Stimulated activated naive CD8-positive, alpha-beta T cell treated with anti-CD3 and anti-CD28 coated beads, Interleukin-15, Interleukin-2, amounts not matched to agents 100 ng/mL and 50 ng/mL, for 24 hours (primary cell): ENCODE measurements at regions not wholly inside any gene's neighbourhood (a gene's known extent, or its start where the extent isn't known, plus 50 kb on each side); places are given as distances from the start of the nearest gene placed in this dataset.

ENCODE experiments used
- H3K27ac Mint-ChIP-seq: one replicate; pipeline ENCODE4 v1.8.0; 2021; ENCODE audit warnings: mild to moderate bottlenecking, mixed read lengths
- H3K27me3 Mint-ChIP-seq: one replicate; pipeline ENCODE4 v1.8.0; 2021; ENCODE audit warnings: mixed read lengths
- H3K36me3 Mint-ChIP-seq: one replicate; pipeline ENCODE4 v1.8.0; 2021; ENCODE audit warnings: low read depth, mixed read lengths
- H3K4me1 Mint-ChIP-seq: one replicate; pipeline ENCODE4 v1.8.0; 2021; ENCODE audit warnings: low read depth, mixed read lengths
- H3K4me3 Mint-ChIP-seq: one replicate; pipeline ENCODE4 v1.8.0; 2021; ENCODE audit warnings: mild to moderate bottlenecking, mixed read lengths
- H3K9me3 Mint-ChIP-seq: one replicate; pipeline ENCODE4 v1.8.0; 2021; ENCODE audit warnings: mixed read lengths

DNA sequence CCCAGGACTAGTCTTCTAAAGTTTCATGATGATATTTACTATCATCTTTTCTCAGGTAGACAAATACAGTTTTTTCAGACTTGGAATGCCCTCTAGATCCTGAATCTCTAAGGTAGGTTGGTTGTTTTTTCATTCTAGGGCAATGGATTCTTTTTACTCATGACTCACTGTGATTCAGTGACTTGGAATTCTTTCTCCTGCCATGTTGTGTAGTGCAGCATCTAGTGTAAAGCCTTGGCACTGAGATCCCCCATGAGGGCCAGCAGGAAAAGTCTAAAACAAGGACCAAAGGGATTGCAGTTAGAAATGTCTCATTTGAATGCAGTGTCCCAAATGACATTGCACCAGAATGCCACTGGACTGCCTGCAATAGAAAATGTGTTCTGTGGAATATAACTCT, 430.4 kb downstream of the NEBL start:
- H3K9me3 Mint-ChIP-seq: no peaks in the 10 kb centered on the region
- H3K36me3 Mint-ChIP-seq: no peaks in the 10 kb centered on the region
- no peak overlapping the region for H3K27ac Mint-ChIP-seq
- no peaks in the 10 kb centered on the region for H3K4me1 Mint-ChIP-seq
- no peaks in the 10 kb centered on the region for H3K27me3 Mint-ChIP-seq
- H3K4me3 Mint-ChIP-seq: no peak overlapping the region

DNA sequence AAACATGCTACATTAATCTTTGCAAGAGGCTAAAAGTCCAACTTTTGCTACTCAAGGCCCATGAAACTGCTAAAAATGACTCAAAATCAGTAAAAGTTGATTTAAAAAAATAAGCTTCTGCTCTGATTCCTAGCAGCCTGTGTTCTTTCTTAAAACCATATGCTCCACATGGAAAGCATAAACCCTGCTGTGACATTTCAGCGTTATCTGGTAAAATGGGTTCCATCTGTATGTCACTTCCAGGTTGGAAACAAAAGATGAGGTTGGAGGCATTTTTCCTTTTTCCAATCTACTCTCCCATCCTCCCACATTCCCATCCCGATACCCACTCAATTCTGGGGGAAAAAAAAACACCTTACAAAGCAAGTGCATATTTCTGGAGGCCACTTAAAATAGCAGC, 439.5 kb downstream of the NEBL start:
- Mint-ChIP-seq H3K36me3 (no peaks in the 10 kb centered on the region), H3K4me1 (no peaks in the 10 kb centered on the region), H3K27me3 (no peaks in the 10 kb centered on the region), H3K9me3 (peaks cover 3% of the 10 kb centered on the region), H3K4me3 (no peak overlapping the region), H3K27ac (no peak overlapping the region)

DNA sequence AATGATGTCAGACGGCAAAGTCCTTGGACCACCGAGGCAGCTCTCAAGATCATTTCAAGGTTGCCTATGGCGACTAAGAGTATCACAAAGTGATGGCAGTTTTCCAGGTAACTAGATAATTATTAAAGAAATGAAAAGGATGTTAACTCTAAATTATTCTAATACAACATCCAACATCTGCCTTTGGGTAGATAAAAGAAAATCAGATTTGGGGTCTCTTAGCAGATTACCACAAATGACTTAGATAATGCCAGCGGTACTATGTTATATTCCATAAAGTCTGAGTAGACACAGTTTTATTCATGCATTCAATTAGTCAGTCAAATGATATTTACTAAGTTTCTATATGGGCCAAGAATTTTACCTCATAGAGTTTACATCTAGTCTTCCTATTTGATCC, 441.3 kb downstream of the NEBL start:
- Mint-ChIP-seq H3K36me3 (no peaks in the 10 kb centered on the region), H3K27me3 (no peaks in the 10 kb centered on the region), H3K9me3 (peaks cover under 1% of the 10 kb centered on the region), H3K4me1 (no peaks in the 10 kb centered on the region), H3K4me3 (no peak overlapping the region), H3K27ac (no peak overlapping the region)

DNA sequence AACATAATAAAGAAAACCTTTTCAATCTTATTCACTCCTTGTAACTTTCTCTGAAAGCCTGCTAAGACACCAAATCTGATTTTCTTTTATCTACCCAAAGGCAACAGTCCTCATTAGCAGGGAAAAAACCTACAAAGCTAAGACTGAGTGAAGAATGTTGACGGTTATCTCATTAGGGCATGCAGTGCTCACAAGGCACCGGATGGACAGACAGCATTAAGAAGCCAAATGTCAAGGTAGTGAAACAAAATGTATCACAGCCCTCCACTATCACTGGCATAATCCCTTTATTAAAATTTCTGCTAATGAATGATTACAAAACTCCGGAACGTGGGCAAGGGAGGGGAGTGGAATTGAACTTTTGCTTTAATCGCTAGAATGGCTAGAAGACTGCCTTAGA, 442.8 kb downstream of the NEBL start:
- Mint-ChIP-seq H3K27me3 (no peaks in the 10 kb centered on the region), H3K27ac (no peak overlapping the region), H3K4me3 (no peak overlapping the region), H3K9me3 (peaks cover 6% of the 10 kb centered on the region), H3K4me1 (no peaks in the 10 kb centered on the region), H3K36me3 (no peaks in the 10 kb centered on the region)

DNA sequence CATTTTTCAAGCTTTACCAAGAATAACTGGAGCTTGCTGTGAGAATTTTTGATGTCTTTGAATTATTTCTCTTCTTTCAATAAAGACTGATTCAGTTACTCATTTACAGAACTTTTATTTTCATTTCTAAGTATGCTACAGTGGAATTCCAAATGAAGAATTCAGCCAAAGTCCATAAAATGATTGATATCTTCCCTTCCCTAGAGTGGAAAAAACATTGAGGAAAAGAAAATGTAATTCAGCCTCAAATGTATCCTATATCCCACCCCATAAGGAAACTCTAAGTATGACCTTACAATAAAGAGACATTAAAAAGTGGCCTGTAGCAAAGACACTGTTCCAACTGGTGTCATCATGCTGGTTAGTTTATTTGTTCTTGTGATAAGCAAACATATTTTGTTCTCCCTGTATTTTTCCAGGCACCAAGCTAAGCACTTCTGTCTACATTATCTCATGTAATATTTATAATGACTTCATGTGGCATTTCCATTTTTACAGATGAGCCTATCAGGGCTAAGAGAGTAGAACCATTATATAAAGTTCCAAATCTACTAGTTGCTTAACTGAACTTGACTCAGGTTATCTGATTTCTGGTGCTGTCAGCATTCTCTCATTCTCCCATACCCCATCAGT, 450.4 kb downstream of the NEBL start:
- Mint-ChIP-seq H3K4me3 (no peak overlapping the region), H3K27ac (no peak overlapping the region), H3K9me3 (peaks cover 11% of the 10 kb centered on the region), H3K36me3 (no peaks in the 10 kb centered on the region), H3K27me3 (no peaks in the 10 kb centered on the region), H3K4me1 (no peaks in the 10 kb centered on the region)

DNA sequence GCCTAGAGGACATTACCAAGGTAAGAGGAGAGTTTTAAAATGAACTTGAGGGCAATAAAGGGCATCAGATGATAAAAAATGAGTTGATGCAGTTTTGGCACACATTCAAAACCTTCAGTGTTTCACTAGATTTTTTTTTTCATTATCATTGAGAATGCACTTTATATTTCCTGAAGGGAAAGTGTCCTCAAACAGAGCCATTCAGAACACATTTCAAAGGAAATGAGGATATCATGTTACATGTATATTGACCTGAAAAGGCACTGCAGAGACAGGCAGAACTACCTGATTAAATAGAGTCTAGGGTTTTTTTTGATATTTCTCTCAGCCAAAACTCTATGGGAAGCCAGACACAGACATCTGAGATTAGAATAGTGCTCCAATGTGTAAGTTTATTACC, 454.0 kb downstream of the NEBL start:
- Mint-ChIP-seq H3K36me3 (no peaks in the 10 kb centered on the region), H3K9me3 (peaks cover 25% of the 10 kb centered on the region), H3K4me3 (no peak overlapping the region), H3K4me1 (no peaks in the 10 kb centered on the region), H3K27ac (no peak overlapping the region), H3K27me3 (no peaks in the 10 kb centered on the region)

DNA sequence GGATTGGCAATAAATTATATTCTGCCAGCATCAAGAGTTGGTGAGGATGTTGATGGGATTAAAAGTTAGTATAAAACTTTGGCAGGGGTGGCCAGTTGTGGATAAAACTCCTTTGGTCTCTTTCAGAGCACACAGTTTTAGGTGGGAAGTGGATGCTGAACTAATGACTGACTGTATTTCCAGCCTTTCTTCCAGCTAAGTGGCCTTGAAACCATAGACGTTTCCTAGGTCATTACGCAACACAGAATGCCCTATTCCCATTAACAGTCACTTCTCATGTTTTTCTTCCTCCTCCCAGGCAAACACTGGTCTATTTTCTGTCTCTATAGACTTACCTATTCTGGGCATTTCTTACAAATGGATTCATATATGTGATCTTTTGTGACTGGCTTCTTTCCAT, 467.4 kb downstream of the NEBL start:
- peaks cover 14% of the 10 kb centered on the region for H3K9me3 Mint-ChIP-seq
- H3K27ac Mint-ChIP-seq: no peak overlapping the region
- H3K4me1 Mint-ChIP-seq: no peaks in the 10 kb centered on the region
- no peaks in the 10 kb centered on the region for H3K36me3 Mint-ChIP-seq
- H3K4me3 Mint-ChIP-seq: no peak overlapping the region
- H3K27me3 Mint-ChIP-seq: no peaks in the 10 kb centered on the region

DNA sequence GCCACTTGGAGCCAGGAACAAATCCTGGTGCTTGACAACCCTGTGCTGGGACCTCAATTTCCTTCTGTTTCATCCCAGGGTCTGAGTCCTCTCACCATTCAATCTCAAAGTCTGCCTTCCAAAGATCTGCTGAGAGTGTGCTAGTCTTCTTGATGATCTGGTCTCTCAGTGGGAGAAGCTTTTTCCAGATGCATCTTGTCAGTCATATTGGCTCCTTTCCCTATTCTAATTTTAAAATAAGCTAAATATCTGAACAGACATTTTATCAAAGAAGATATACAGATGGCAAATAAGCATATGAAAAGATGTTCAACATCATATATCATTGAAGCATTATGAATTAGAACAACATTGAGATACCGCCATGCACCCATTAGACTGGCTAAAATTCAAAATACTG, 469.3 kb downstream of the NEBL start:
- H3K4me3 Mint-ChIP-seq: no peak overlapping the region
- H3K4me1 Mint-ChIP-seq: no peaks in the 10 kb centered on the region
- peaks cover 24% of the 10 kb centered on the region for H3K9me3 Mint-ChIP-seq
- no peak overlapping the region for H3K27ac Mint-ChIP-seq
- no peaks in the 10 kb centered on the region for H3K27me3 Mint-ChIP-seq
- H3K36me3 Mint-ChIP-seq: no peaks in the 10 kb centered on the region

DNA sequence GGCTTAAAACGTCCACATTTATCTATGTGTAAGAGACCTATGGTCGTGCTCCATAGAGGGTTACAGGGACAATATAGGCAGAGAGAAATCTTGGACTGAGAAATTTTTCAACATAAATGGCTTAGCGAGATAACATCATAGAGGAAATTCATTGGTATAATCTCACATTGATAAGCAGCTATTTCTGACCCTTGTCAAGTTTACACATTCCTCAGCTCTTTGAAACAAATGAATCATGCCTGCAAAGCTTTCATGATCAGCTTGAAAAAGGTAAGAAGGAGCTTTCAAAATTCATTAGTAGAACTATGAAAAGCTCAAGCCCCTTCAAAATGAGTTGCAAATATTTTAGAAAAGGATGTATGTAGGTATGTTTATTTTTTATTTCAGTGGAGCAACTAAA, 478.8 kb downstream of the NEBL start:
- H3K36me3 Mint-ChIP-seq: no peaks in the 10 kb centered on the region
- peaks cover 3% of the 10 kb centered on the region for H3K9me3 Mint-ChIP-seq
- no peaks in the 10 kb centered on the region for H3K4me1 Mint-ChIP-seq
- no peak overlapping the region for H3K4me3 Mint-ChIP-seq
- H3K27me3 Mint-ChIP-seq: no peaks in the 10 kb centered on the region
- no peak overlapping the region for H3K27ac Mint-ChIP-seq

DNA sequence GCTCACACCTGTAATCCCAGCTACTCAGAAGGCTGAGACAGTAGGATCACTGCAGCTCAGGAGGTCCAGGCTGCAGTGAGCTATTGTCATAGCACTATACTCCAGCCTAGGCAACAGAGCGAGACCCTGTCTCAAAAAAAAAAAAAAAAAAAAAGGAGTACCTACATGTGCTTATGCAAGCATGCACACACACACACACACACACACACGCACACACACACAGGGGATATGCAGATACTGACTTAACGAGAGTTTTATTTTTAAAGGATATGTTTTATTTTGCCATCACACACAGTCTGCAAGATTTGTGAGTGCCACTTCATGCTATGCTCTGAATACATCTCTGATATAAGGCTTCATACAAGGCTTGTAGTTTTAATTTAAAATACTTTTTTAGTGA, 479.3 kb downstream of the NEBL start:
- Mint-ChIP-seq H3K4me1 (no peaks in the 10 kb centered on the region), H3K27ac (no peak overlapping the region), H3K36me3 (no peaks in the 10 kb centered on the region), H3K9me3 (peaks cover 3% of the 10 kb centered on the region), H3K27me3 (no peaks in the 10 kb centered on the region), H3K4me3 (no peak overlapping the region)

DNA sequence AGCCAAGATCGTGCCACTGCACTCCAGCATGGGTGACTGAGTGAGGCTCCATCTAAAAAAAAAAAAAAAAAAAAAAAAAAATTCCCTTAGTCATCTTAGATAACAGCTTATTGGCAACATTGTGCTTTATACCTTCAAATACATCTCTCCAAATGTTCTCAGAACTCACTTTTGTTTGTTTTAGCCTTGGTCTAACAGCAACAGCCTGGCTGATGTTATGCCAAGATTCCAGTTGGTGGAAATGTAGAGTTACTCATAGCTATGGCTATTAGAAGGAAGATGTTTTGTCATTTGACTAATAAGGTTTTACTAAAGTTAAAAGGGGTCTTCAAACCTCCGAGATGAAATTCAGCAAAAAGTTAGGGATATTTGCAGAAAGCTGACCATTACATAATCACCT, 481.4 kb downstream of the NEBL start:
- Mint-ChIP-seq H3K27ac (no peak overlapping the region), H3K27me3 (no peaks in the 10 kb centered on the region), H3K9me3 (peaks cover 2% of the 10 kb centered on the region), H3K36me3 (no peaks in the 10 kb centered on the region), H3K4me3 (no peak overlapping the region), H3K4me1 (no peaks in the 10 kb centered on the region)

DNA sequence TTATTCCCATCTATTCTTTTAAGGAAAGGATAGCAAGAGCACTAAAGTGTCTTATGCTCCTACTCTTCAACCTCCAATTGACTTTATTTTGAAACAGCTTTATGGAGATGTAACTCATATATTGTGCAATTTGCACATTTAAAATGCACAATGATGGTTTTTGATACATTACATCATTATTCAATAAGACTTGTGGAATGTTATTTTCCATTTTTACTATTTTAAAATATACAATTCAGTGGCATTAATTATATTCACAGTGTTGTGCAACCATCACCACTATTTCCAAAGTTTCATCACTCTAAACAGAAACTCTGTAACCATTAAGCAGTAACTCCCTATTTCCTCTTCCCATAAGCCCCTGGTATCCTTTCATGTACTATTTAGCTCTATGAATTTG, 489.8 kb downstream of the NEBL start:
- Mint-ChIP-seq H3K27ac (no peak overlapping the region), H3K9me3 (peaks cover 5% of the 10 kb centered on the region), H3K27me3 (no peaks in the 10 kb centered on the region), H3K4me3 (no peak overlapping the region), H3K4me1 (no peaks in the 10 kb centered on the region), H3K36me3 (no peaks in the 10 kb centered on the region)

DNA sequence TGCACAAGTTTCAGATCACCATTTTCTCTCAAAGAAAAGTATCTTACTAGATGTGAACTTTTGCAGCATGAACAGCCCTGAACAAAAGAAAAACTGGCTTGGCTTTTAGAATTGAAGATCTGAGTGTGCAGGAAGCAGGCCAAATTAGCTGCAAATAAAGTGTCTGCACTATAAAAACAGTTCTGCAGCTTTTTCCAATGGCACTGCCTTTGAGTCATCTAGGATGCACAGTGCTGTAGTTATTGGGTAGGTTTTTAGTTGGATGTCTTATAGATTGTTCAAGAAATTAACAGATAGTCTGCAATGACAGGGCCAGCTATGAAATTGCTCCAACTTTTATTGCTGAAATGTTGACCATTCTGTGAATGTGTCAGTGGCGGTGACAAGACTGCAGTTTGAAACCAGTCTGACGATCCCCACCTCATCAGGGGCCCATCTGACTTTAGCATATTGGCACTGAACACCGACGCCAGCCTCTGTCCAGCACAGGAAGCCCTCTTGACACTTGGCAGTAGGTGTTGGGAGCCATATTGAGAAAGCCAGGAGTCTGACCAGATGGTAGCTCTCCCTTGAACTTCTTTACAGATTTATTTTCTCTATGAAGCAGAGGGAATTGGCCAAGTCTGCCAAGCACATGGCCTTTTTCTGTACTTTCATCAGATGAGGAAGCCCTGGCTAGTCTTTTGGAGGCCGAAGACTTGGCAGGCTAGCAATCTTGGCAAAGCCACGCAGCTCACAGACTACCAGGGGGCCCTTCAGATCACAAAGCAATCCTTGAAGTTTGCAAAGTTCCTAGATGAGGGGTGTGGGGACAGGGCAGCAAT, 490.6 kb downstream of the NEBL start:
- Mint-ChIP-seq H3K9me3 (peaks cover 3% of the 10 kb centered on the region), H3K27ac (no peak overlapping the region), H3K4me1 (no peaks in the 10 kb centered on the region), H3K27me3 (no peaks in the 10 kb centered on the region), H3K36me3 (no peaks in the 10 kb centered on the region), H3K4me3 (no peak overlapping the region)

DNA sequence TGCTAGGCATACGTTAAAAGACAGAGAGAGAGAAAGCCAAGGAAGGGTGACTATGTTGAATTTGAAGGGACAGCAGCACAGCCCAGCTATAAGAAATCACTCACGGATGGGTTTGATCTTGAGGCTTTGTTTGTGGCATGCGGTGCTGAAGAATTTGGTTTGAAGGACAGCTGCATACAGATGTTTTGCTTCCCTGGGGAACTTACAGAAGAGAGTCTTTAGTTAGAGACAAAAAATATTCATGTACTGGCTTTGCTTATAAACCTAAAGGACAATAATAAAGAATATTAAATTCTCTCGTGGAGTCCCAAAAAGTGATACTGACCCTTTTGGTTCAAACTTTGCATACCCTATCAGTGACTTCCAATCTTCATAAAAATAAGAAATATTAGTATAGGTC, 491.4 kb downstream of the NEBL start:
- H3K9me3 Mint-ChIP-seq: peaks cover 3% of the 10 kb centered on the region
- no peak overlapping the region for H3K27ac Mint-ChIP-seq
- H3K27me3 Mint-ChIP-seq: no peaks in the 10 kb centered on the region
- H3K36me3 Mint-ChIP-seq: no peaks in the 10 kb centered on the region
- H3K4me3 Mint-ChIP-seq: no peak overlapping the region
- H3K4me1 Mint-ChIP-seq: no peaks in the 10 kb centered on the region

DNA sequence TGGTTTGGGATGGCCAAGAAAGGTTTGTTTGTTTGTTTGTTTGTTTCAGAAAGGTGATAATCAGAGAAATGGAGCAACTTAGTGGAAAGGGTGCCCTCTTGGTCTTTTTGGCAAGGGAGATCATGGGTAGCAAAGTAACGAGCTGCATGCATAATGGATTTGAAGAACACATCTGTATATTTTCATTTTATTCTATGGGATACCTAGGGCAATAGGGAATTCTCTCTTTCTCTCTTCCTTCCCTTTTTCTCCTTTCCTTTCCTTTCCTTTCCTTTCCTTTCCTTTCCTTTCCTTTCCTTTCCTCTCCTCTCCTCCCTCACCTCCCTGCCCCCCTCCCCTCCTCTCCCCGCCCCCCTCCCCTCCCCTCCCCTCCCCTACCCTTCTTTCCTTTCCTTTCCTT, 492.1 kb downstream of the NEBL start:
- Mint-ChIP-seq H3K9me3 (peaks cover 3% of the 10 kb centered on the region), H3K4me3 (no peak overlapping the region), H3K27me3 (no peaks in the 10 kb centered on the region), H3K36me3 (no peaks in the 10 kb centered on the region), H3K27ac (no peak overlapping the region), H3K4me1 (no peaks in the 10 kb centered on the region)

DNA sequence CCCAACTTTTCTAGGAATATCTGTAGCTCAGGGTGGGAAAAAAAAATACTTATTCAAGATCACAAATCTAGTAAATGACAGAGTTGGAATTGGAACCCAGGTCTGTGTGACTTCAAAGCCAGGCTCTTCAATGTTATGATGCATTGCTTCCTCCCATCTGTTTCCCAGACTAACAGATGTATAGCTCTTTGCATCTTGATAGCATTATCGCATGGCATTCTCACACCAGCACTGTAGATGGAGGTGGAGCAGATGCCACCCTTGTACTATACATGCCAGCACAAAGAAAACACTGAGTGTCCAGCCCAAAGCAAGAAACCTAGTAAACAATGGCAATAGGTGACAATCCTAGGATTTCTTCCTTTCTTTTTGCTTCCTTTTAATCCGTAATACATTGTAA, 497.3 kb downstream of the NEBL start:
- Mint-ChIP-seq H3K4me1 (no peaks in the 10 kb centered on the region), H3K9me3 (peaks cover 11% of the 10 kb centered on the region)

More for the DNA sequence above, 497.3 kb downstream of the NEBL start:
- H3K27me3 Mint-ChIP-seq: no peaks in the 10 kb centered on the region
- no peak overlapping the region for H3K27ac Mint-ChIP-seq
- no peak overlapping the region for H3K4me3 Mint-ChIP-seq
- no peaks in the 10 kb centered on the region for H3K36me3 Mint-ChIP-seq
